IPS-NIHi7 (cell line): ENCODE measurements at regions not wholly inside any gene's neighbourhood (a gene's known extent, or its start where the extent isn't known, plus 50 kb on each side); places are given as distances from the start of the nearest gene placed in this dataset.

Experiments used
- DNase-seq: peaks from one replicate; pipeline ENCODE4 v3.0.0; 2012; ENCODE audit warnings: mixed read lengths; ENCODE audit errors: extremely low spot score

DNA sequence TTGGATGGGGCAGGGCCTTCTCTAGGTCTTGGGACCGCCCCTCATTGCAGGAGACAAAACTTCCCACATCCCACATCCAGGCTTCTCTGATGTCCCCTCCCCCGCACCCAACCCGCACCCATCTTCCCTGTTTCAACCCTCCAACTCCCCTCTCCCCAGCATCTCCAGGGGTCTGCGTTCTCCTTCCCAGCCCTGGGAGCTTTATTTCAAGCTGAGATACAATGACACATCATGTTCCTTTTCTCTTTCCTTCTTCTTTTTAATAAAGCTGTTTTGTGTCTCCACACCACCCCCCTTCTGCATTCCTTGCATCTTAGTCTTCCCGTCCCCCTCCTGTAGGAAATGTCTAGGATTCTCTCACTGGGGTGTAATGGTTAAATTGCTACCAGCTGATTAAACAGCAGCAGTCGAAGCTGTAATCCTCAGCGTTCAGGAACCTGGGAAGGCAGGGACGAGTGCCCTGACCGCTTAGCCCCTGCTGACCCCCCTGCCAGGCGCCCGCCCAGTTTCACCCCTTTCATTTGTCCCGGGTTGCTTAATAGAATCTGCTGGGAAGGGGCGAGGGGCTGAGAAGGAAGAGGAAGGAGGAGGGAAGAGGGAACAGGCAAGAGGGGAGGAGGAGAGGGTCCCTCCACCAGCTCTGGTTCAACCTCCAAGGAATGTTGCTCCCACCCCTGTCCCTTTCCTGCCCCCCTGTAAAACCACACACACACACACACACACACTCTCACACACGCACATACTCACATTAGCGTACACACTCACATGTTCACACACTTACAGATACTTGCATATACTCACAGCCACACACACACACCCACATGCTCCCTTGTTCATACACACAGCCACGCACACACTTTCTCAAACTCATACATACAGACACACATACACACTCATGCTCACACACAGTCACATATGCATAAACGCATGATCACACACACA, 104.5 kb upstream of the MED13L start:
- peak; percentile 76 for DNase-seq

DNA sequence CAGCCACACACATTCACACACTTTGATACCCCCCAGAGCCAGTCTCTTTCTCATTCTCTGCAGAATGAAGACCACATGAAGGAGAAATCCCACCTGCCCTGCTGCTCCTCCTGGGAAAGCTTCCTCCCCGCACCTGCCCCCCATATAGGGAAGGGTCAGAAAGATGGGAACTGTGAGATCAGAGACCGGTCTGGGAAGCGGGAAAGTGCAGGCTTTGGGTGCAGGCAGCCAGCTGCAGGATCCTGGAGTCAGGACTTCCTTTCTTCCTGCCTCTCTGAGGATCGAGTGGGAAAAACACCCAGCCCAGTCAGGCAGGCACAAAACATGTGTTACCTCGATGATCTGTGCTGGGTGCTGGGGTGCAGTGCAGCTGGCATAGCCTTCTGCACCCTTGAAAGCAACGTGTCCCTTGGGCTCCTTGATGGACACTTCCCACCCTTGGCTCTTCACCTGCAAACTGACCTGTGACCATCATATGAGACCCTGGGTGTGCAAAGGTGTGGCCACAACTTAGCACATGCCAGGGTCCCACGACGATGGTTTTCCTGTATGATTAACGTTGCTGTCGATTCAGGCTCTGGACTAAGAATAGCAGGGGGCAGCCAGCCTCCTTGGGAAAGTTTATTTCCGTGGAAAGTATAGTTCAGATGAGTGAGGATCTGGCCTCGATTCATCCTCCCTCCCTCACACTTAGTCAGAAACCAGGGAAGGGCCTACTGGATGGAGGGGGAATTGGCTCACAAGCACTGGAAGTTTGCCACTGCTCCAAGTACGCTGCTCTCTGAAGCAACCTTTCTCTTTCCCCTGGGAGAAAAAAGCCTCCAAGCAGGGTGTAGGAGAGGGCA, 105.4 kb upstream of the MED13L start:
- DNase-seq: no peak

DNA sequence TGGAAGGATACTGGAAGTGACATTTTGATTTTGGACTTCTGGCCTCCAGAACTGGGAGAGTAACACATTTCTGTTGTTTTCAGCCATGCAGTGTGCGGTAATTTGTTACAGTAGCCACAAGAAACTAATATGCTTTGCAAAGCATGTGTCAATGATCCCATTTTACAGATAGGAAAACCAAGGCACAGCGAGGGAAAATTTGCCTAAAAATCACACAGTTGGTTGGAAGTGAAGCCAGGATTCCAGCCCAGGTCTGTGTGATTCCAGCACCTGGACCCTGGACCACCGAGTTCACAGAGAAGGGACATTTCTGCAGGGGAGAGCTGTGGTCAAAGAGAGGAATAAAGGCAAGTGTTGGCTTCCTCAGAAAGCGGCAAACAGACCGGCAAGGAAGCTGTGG, 106.7 kb upstream of the MED13L start:
- DNase-seq: no peak

DNA sequence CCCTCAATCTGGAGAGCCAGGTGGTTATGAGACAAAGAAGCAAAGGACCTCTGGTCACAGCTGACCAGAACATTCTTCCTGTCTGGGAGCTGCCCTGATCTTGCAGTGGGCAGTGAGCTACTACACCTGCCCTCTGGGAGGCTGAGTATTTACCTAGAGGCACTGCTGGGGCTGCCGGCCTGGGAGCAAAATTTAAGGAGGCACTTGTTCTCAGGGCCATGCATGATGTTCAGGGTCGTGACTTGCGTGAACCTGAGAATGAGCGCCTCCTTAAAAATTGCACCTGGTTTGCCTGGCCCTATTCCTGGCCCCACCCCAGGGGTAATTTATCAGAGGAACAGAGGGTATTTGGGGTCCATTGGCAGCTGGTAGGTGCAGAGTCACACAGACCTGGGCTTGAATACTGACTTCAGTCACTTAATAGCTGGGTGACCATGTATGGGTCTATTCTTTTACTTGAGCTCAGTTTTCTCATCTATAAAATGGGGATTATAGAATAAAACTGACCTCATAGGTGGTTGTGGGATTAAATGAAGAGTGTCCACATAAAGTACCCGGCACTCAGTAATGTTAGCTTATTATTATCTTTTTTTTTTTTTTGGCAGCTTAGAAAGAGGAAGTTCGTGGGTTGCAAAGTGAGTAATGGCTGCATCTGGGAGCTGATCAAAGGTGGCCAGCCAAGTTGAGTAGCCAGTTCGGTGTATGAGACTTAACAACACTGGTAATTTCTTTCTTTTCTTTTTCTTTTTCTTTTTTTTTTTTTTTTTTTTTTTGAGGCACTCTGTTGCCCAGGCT, 107.4 kb upstream of the MED13L start:
- peak; percentile 44 for DNase-seq

DNA sequence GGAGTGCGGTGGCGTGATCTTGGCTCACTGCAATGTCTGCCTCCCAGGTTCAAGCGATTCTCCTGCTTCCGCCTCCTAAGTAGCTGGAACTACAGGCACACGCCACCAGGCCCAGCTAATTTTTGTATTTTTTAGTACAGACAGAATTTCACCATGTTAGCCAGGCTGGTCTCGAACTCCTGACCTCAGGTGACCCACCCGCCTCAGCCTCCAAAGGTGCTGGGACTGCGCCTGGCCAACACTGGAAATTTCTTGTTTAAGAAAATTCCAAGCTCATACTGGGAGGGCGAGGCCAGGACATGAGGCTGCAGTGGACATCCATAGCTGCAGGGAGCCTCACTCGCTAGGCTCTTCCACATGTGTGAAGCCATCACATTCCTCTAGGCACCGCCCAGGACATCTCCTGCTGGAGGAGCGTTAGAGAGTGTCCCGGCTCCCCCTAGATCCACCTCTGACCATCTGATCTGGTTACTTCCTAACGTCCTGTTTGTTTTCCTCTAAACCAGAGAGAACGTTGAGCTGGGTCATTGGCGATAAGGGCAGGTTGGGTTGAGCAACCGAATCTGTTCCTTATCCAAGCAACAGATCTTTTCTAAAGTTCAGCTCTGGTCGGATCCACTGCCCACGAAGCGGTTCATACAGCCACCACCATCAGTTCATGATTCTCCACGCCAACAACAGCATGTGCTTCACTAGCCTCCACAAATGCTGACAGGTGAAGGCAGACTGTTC, 108.2 kb upstream of the MED13L start:
- DNase-seq: peak; percentile 46

DNA sequence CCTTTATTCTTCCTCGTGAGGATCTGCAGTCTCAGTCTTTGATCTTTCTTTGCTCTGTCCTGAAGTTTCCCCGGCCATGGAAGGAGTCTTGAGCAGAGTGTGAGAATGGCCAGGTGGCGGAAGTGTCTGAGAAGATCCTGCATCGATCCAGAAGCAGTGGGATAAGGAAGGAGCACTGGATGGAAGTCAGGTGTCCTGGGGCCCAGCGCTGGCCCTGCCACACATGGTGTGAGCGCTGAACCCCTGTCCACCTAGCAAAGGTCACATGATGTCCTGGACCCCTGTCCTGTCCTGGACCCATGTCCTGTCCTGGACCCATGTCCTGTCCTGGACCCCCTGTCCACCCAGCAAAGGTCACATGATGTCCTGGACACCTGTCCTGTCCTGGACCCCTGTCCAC, 111.8 kb upstream of the MED13L start:
- no peak for DNase-seq

DNA sequence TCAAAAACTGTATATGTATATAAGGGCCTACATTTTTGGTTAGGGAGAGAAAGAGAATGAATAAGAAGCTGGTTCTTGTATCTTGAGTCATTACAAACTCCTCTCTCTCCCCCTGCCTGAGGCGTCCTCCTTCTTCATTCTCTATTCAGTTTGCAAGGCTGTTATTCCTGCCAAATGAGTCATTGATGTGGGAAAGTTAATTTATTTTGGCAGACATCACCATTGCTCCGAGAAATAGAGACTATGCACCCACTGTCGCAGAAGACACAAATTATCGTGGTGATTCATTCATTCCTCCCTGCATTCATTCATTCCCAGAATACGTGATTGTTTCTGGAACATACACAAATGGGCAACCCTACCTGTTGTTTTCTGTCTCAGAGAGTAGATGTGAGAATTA, 112.5 kb upstream of the MED13L start:
- no peak for DNase-seq

DNA sequence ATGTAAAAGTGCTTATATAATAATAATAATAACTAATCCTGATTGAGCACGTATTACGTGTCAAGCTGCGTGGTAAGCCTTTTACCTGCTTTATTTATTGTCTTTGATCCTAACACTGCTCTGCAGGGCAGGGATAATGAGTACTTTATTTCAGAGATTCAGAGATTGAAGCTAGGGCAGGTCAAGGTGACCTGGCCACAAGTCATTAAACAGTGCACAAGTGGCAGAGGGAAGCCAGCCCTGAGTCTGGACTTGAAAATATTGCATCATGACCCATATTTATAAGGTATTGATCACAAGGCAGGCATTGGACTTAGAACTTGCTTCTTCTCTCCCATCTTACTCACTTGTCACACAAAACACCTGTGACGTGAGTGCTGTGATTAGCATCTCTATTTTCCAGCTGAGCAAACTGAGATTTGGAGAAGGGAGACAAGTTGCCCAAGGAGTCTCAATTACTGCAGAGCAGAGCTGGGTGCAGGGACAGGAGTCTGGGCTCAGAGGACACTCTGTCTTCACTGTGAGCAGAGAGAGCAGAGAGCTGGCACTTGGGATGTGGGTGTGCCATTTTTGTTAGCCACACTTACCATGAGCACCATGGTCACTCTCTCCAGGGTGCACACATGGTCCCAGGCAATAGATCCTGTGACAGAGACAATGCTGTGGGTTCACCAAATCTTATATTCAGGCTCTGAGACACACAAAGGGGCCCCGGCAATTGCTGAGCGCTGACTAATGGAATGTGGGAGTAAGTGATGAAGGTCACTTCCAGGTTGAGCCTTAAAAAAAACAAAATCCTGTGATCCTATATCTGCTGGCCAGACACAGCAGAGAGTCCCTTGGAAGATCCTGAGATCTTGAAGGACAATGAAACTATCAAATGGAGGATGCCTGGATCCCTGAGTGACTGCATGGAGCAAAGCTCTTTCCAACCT, 113.2 kb upstream of the MED13L start:
- no peak for DNase-seq

DNA sequence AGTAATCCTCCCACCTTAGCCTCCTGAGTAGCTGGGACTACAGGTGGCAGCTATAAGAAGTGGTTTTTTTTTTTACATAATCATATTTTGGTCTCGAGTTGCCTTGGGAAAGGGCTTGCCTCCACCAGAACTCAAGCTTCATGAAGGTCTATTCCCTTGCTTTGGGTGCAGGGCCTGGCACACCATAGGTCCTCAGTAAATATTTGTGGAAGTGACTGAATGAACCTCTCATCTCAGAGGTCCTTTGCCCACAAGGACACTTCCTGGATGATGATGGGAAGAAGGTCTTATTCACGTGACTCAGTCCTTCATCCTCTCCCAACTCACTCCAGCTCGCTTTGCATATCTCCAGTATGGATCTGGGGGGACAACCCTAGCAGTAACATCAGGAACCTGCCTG, 114.0 kb upstream of the MED13L start:
- DNase-seq: no peak

DNA sequence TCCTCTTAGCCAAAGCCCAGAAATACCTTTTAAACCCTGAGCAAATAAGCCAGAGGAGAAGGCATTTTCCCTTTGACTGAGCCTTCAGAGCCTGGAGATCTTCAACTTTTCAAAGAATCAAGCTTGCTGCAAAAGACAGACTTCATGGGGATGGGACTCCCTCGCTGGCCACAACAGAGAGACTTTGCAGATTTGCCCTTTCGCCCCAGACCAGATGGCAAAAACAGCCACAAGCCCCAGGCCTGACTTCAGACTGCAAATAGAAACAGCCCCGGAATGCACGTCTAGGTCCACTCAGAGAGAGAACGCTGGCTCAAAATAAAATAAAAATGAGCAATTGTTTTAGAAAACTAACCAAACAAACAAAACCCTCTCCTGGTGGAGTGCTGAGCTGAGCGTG, 114.6 kb upstream of the MED13L start:
- no peak for DNase-seq

DNA sequence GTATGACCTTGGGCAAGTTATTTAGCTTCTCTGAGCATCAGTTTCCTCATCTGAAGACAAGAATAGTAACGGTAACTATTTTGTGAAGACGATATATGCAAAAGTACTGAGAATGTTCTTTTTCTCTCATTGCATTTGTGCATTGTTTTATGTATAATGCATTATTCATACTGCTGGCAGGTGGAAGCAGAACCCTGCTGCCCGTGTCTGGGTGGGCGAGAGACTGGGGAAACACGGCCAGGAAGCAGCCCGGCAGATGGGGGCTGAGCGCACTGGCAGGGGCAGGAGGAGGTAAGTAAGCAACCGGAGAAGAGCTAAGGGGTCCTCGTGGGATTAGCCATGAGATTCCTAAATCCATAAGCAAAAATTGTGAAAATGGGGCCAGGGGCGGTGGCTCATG, 115.8 kb upstream of the MED13L start:
- DNase-seq: no peak

DNA sequence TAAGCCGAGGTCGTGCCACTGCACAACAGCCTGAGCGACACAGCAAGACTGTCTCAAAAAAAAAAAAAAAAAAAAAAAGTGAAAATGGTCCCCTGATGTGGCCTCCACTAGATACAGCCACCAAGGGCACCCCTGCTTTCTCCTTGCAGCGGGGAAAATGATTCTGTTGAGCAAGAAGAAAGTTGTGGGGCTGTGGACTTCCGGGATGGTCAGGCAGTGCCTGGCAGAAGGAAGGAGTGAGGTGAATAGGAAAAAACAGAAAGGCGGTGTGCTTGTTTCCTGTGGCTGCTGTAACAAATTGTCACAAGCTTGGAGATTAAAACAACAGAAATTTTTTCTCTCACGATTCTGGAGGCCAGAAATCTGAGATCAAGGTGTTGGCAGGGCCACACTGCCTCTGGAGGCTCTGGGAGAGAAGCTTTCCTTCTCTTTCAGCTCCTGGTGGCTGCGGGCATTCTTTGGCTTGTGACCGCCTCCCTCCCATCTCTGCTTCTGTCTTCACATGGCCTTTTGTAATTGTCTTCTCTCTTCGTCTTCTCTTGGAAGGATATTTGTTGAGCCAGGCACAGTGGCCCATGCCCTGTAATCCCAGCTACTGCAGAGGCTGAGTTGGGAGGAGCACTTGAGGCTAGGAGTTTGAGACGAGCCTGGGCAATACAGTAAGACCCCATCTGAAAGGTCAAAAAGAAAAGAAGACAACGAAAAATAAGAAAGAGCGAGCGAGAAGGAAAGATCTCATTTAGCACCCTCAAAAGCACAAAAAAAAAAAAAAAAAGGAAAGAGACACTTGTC, 116.6 kb upstream of the MED13L start:
- no peak for DNase-seq

DNA sequence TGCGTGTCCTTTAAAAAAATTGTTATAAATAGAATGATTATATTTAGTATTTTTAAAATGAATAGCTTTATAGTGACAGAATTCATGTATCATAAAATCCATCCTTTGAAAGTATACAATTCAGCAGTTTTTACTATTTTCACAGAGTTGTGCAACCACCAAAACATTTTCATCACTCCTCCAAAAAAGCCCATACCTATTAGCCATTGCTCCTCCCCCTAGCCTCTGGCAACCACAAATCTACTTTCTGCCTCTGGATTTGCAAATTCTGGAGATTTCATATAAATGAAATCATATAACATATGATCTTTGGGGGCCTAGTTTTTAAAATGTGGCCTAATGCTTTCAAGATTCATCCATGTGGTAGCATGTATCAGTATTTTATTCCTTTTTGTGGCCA, 117.9 kb upstream of the MED13L start:
- DNase-seq: no peak

DNA sequence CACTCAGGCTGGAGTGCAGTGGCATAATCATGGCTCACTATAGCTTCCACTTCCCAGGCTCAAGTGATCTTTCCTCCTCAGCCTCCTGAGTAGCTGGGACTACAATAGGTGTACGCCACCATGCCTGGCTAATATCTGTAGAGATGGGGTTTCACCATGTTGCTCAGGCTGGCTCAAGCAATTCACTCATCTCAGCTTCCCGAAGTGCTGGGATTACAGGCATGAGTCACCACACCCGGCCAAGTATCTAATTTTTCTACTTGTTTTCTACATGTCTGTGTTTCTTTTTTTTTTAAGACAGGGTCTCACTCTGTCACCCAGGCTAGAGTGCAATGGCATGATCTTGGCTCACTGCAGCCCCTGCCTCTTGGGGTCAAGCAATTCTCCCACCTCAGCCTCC, 119.7 kb upstream of the MED13L start:
- DNase-seq: no peak

DNA sequence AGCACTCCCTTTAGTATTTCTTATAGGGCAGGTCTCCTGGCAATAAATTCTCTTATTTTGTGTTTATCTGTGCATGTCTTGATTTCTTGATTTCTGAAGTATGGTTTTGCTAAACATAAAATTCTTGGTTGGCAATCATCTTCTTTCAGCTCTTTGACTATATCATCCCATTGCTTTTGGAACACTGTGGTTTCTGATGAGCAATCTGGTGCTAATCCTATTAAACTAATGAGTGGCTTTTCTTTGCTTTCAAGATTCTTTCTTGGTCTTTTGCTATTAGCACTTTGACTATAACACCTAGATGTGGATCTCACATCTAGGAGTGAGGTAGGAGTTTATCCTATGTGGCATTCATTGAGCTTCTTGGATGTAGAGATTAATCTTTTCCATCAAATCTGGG, 120.7 kb upstream of the MED13L start:
- DNase-seq: no peak

DNA sequence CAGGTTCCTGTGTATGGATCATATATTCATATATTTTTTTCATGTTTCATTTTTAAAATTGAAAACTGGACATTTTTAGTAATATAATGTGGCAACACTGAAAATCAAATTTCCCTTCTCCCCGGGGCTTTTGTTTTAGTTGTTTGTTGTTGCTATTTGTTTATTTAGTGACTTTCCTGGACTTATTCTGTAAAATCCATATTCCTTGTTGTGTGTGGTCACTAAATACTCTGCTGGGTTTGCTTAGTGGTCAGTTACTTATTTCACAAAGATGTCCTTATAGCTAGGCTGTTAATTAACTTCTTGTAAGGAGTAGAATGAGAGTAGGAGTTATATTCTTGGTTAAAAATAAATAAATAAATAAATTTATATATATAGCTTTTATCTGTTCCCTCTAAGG, 121.6 kb upstream of the MED13L start:
- no peak for DNase-seq

DNA sequence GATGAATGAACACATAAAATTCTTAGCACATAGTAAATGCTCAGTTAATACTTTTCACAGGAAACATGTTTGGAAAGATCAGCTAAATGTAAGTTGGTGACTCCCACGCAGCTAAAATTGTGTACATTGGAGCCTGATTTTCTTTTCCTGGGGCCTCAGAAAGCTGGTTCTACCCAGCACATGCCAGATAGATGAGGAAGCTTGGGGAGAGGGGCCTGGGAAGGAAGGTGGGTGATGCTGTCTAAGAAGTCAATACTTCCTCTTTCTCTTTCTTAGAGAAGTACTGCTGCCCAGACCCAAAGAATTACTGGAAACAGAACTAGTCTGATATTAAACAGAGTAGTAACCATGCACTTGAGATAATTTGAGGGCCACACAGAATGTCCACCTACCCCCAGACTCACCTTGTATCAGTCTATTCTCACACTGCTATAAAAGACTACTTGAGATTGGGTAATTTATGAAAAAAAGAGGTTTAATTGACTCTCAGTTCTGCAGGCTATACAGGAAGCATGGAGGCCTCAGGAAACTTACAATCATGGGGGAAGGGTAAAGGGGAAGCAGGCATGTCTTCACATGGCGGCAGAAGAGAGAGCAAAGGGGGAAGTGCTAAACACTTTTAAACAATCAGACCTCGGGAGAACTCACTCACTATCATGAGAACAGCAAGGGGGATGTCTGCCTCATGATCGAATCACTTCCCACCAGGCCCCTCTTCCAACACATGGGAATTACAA, 123.3 kb upstream of the MED13L start:
- DNase-seq: no peak

DNA sequence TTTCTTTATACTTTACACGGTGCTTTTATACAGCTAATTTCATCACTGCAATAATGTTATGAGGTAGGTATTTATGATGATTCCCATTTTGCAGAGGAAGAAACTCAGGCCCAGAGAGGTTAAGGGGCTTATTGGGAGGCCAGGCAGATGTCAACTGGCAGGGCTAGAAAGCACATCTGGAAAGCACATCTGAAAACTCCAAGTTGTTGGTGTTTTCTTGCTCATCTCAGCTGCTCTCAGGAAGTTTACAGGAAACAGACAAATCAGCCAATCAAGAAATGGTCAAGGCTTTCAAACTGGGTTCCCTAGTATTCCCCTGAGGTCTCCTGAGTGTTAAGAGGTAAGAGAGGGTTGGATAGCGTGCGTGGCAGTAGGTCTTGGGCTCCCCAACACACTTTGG, 124.1 kb upstream of the MED13L start:
- no peak for DNase-seq
